ENCODE measurements at regions not wholly inside any gene's neighbourhood (a gene's known extent, or its start where the extent isn't known, plus 50 kb on each side); places are given as distances from the start of the nearest gene placed in this dataset.

- H3F3A ChIP-seq (ENCODE audit: insufficient read depth): no peaks in the 10 kb centered on the region
Measured at GRCh38 chr15:96766366-96766765, 435.9 kb downstream of the NR2F2 start.

GRCh38 chr15:96767703-96768434, 437.4 kb downstream of the NR2F2 start:
- in situ Hi-C loops (cut with MboI): no loop called here
- no peak for TF ChIP-seq EZH2 (IDR thresholded peaks at IDR 0.05; ENCODE audit: insufficient read depth, poor library complexity, severe bottlenecking)
- TF ChIP-seq EZH2phosphoT487 (IDR thresholded peaks at IDR 0.05; ENCODE audit: insufficient read depth, low read depth): no peak
- Histone ChIP-seq H2AFZ (no peak overlapping the region), H3K4me1 (ENCODE audit: insufficient read depth) (no peaks in the 10 kb centered on the region), H3K36me3 (ENCODE audit: low read depth) (no peaks in the 10 kb centered on the region), H3F3A (ENCODE audit: insufficient read depth) (no peaks in the 10 kb centered on the region), H4K20me1 (ENCODE audit: insufficient read depth) (no peaks in the 10 kb centered on the region), H3K79me2 (ENCODE audit: insufficient read depth) (no peaks in the 10 kb centered on the region), H3K9ac (no peak overlapping the region), H3K27ac (no peak overlapping the region), H3K27me3 (replicated peaks; ENCODE audit: insufficient read depth) (no peaks in the 10 kb centered on the region), H3K9me3 (ENCODE audit: low read depth) (no peaks in the 10 kb centered on the region), H3K4me3 (no peak overlapping the region), H3K4me2 (ENCODE audit: unreplicated experiment) (no peak overlapping the region), H3K9me2 (ENCODE audit: insufficient read depth) (no peaks in the 10 kb centered on the region)
- WGBS, 2 experiments (ENCODE audit: low coverage in 1 of 2, low lambda C conversion rate in 2 of 2, missing lambda C conversion rate in 2 of 2): 9 to 12% methylated on average over 10 of the region's 10 CpGs
- DNase-seq: no peak

More at GRCh38 chr15:96766366-96766765, 435.9 kb downstream of the NR2F2 start:
- no peaks in the 10 kb centered on the region for H3K36me3 ChIP-seq (ENCODE audit: low read depth)
- H3K9ac ChIP-seq: no peak overlapping the region
- no peak overlapping the region for H3K4me3 ChIP-seq
- H4K20me1 ChIP-seq (ENCODE audit: insufficient read depth): no peaks in the 10 kb centered on the region
- no peak overlapping the region for H3K4me2 ChIP-seq (ENCODE audit: unreplicated experiment)
- no peak overlapping the region for H2AFZ ChIP-seq
- no peak overlapping the region for H3K27ac ChIP-seq
- no peaks in the 10 kb centered on the region for H3K9me3 ChIP-seq (ENCODE audit: low read depth)
- no peaks in the 10 kb centered on the region for H3K4me1 ChIP-seq (ENCODE audit: insufficient read depth)
- H3K27me3 ChIP-seq (replicated peaks; ENCODE audit: insufficient read depth): no peaks in the 10 kb centered on the region
- H3K9me2 ChIP-seq (ENCODE audit: insufficient read depth): no peaks in the 10 kb centered on the region
- TF ChIP-seq EZH2phosphoT487 (IDR thresholded peaks at IDR 0.05; ENCODE audit: insufficient read depth, low read depth) (no peak), EZH2 (IDR thresholded peaks at IDR 0.05; ENCODE audit: insufficient read depth, poor library complexity, severe bottlenecking) (no peak)
- 34% methylated on average over 4 of the region's 4 CpGs for WGBS, 2 experiments (ENCODE audit: low coverage in 1 of 2, low lambda C conversion rate in 2 of 2, missing lambda C conversion rate in 2 of 2)
- in situ Hi-C loops (cut with MboI): no loop called here
- DNase-seq: no peak
- no peaks in the 10 kb centered on the region for H3K79me2 ChIP-seq (ENCODE audit: insufficient read depth)

- no peaks in the 10 kb centered on the region for H3K4me1 ChIP-seq (ENCODE audit: insufficient read depth)
- no peak overlapping the region for H3K4me2 ChIP-seq (ENCODE audit: unreplicated experiment)
- in situ Hi-C loops (cut with MboI): no loop called here
- WGBS, 2 experiments (ENCODE audit: low coverage in 1 of 2, low lambda C conversion rate in 2 of 2, missing lambda C conversion rate in 2 of 2): 13 to 16% methylated on average over 5 of the region's 5 CpGs
- no peaks in the 10 kb centered on the region for H3K27me3 ChIP-seq (replicated peaks; ENCODE audit: insufficient read depth)
- no peaks in the 10 kb centered on the region for H3F3A ChIP-seq (ENCODE audit: insufficient read depth)
- H2AFZ ChIP-seq: no peak overlapping the region
- H3K9ac ChIP-seq: no peak overlapping the region
- no peak overlapping the region for H3K27ac ChIP-seq
- no peaks in the 10 kb centered on the region for H3K9me2 ChIP-seq (ENCODE audit: insufficient read depth)
- no peaks in the 10 kb centered on the region for H3K79me2 ChIP-seq (ENCODE audit: insufficient read depth)
- H4K20me1 ChIP-seq (ENCODE audit: insufficient read depth): no peaks in the 10 kb centered on the region
- H3K36me3 ChIP-seq (ENCODE audit: low read depth): no peaks in the 10 kb centered on the region
- TF ChIP-seq EZH2 (IDR thresholded peaks at IDR 0.05; ENCODE audit: insufficient read depth, poor library complexity, severe bottlenecking): no peak
- no peak for TF ChIP-seq EZH2phosphoT487 (IDR thresholded peaks at IDR 0.05; ENCODE audit: insufficient read depth, low read depth)
- no peak overlapping the region for H3K4me3 ChIP-seq
- no peak for DNase-seq
- H3K9me3 ChIP-seq (ENCODE audit: low read depth): no peaks in the 10 kb centered on the region
Measured at GRCh38 chr15:96768435-96768789, 437.9 kb downstream of the NR2F2 start.

GRCh38 chr15:96771035-96771434, 440.5 kb downstream of the NR2F2 start:
- Histone ChIP-seq H3K79me2 (ENCODE audit: insufficient read depth) (no peaks in the 10 kb centered on the region), H3F3A (ENCODE audit: insufficient read depth) (no peaks in the 10 kb centered on the region), H2AFZ (no peak overlapping the region), H3K4me2 (ENCODE audit: unreplicated experiment) (no peak overlapping the region), H3K9ac (no peak overlapping the region), H3K9me2 (ENCODE audit: insufficient read depth) (no peaks in the 10 kb centered on the region), H3K4me3 (no peak overlapping the region), H4K20me1 (ENCODE audit: insufficient read depth) (no peaks in the 10 kb centered on the region), H3K9me3 (ENCODE audit: low read depth) (no peaks in the 10 kb centered on the region), H3K27me3 (replicated peaks; ENCODE audit: insufficient read depth) (no peaks in the 10 kb centered on the region), H3K27ac (no peak overlapping the region), H3K36me3 (ENCODE audit: low read depth) (no peaks in the 10 kb centered on the region), H3K4me1 (ENCODE audit: insufficient read depth) (no peaks in the 10 kb centered on the region)
- TF ChIP-seq EZH2phosphoT487 (IDR thresholded peaks at IDR 0.05; ENCODE audit: insufficient read depth, low read depth) (no peak), EZH2 (IDR thresholded peaks at IDR 0.05; ENCODE audit: insufficient read depth, poor library complexity, severe bottlenecking) (no peak)
- DNase-seq: no peak
- 4 to 6% methylated on average over 2 of the region's 2 CpGs for WGBS, 2 experiments (ENCODE audit: low coverage in 1 of 2, low lambda C conversion rate in 2 of 2, missing lambda C conversion rate in 2 of 2)
- in situ Hi-C loops (cut with MboI): no loop called here

Data from GM23248 (cell line).